BE2C (cell line): ENCODE measurements at regions not wholly inside any gene's neighbourhood (a gene's known extent, or its start where the extent isn't known, plus 50 kb on each side); places are given as distances from the start of the nearest gene placed in this dataset.

Experiments used
- DNase-seq: peaks from one replicate; pipeline ENCODE4 v3.0.0-alpha.2; 2020
- H3K27me3 ChIP-seq: fragments of 250-450 bp; sonication (Bioruptor Pico); 2 replicates; pipeline ENCODE4 v1.5.1; 2020; ENCODE audit warnings: mild to moderate bottlenecking
- H3K36me3 ChIP-seq: fragments of 250-450 bp; sonication (Bioruptor Pico); 2 replicates; pipeline ENCODE4 v1.5.1; 2020; ENCODE audit warnings: mild to moderate bottlenecking
- H3K4me1 ChIP-seq: fragments of 250-450 bp; sonication (Bioruptor Pico); 2 replicates; pipeline ENCODE4 v1.5.1; 2020
- H3K4me3 ChIP-seq: 2 replicates; pipeline ENCODE4 v1.5.1; 2011; ENCODE audit warnings: low read depth, low read length
- H3K9me3 ChIP-seq: fragments of 250-450 bp; sonication (Bioruptor Pico); 2 replicates; pipeline ENCODE4 v1.5.1; 2020
- TF ChIP-seq, protein P1 (sequence below): IDR thresholded peaks from 2 replicates; pipeline ENCODE4 v1.5.1; 2012; ENCODE audit warnings: mild to moderate bottlenecking, low read depth, low read length

DNA sequence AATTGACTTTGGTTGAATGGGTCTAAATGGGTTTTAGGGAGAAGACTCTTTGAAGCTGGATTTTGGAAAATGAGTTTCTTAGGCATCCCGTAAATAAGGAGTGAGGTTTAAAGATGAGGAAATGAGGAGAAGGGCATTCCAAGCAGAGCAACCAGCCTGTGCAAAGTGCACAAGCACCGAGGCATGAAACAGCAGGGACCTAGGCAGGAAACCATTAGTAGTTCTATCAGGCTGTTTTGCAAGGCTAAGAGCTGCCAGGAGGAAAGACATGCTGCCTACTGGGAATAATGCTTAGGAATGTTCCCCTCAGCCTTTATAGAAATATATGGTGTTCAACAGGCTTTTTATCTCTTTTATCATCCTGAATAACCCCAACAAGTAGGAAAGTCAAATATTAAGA lies 153.1 kb upstream of the FGGY start:
- TF ChIP-seq, protein P1, sequence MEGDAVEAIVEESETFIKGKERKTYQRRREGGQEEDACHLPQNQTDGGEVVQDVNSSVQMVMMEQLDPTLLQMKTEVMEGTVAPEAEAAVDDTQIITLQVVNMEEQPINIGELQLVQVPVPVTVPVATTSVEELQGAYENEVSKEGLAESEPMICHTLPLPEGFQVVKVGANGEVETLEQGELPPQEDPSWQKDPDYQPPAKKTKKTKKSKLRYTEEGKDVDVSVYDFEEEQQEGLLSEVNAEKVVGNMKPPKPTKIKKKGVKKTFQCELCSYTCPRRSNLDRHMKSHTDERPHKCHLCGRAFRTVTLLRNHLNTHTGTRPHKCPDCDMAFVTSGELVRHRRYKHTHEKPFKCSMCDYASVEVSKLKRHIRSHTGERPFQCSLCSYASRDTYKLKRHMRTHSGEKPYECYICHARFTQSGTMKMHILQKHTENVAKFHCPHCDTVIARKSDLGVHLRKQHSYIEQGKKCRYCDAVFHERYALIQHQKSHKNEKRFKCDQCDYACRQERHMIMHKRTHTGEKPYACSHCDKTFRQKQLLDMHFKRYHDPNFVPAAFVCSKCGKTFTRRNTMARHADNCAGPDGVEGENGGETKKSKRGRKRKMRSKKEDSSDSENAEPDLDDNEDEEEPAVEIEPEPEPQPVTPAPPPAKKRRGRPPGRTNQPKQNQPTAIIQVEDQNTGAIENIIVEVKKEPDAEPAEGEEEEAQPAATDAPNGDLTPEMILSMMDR = no peak
- Histone ChIP-seq H3K36me3 (no peaks in the 10 kb centered on the region), H3K27me3 (no peaks in the 10 kb centered on the region), H3K4me1 (no peaks in the 10 kb centered on the region), H3K4me3 (no peak overlapping the region), H3K9me3 (no peaks in the 10 kb centered on the region)
- no peak for DNase-seq

DNA sequence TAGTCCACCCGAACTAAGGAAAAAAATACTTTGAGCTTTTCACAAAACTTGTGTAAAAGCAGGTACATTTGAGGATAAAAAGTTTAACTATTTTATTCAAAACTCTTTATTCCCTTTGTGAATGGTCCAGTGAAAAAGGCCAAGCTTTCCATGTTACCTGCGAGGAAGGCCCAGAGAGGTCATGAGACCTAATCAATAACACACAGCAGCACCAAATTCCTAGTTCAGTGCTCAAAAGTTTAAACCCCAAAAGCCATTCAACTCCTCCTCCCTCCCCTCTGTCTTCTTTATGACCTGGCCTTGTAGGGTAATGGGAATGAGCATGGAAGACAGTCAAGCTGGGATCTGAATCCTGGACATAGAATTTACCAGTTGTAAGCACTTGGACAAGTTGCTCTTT lies 151.9 kb upstream of the FGGY start:
- TF ChIP-seq, protein P1 = no peak
- DNase-seq = no peak
- Histone ChIP-seq H3K27me3 (no peaks in the 10 kb centered on the region), H3K4me3 (no peak overlapping the region), H3K9me3 (no peaks in the 10 kb centered on the region), H3K4me1 (no peaks in the 10 kb centered on the region), H3K36me3 (no peaks in the 10 kb centered on the region)

- Histone ChIP-seq H3K27me3 (no peaks in the 10 kb centered on the region), H3K4me1 (no peaks in the 10 kb centered on the region; the same call in 1 of the 2 replicates), H3K4me3 (no peak overlapping the region), H3K9me3 (no peaks in the 10 kb centered on the region), H3K36me3 (no peaks in the 10 kb centered on the region)
- TF ChIP-seq, protein P1 = no peak
- DNase-seq = no peak
Measured at GRCh38 chr1:59146056-59146455, 150.8 kb upstream of the FGGY start.

GRCh38 chr1:59146651-59147358 lies 150.1 kb upstream of the FGGY start:
- no peak for DNase-seq
- Histone ChIP-seq H3K4me3 (no peak overlapping the region), H3K4me1 (no peaks in the 10 kb centered on the region; the same call in 1 of the 2 replicates), H3K36me3 (no peaks in the 10 kb centered on the region), H3K27me3 (no peaks in the 10 kb centered on the region), H3K9me3 (no peaks in the 10 kb centered on the region)
- TF ChIP-seq, protein P1 = no peak

- Histone ChIP-seq H3K4me1 (no peaks in the 10 kb centered on the region; the same call in 1 of the 2 replicates), H3K9me3 (no peaks in the 10 kb centered on the region), H3K36me3 (no peaks in the 10 kb centered on the region), H3K27me3 (no peaks in the 10 kb centered on the region), H3K4me3 (no peak overlapping the region)
- TF ChIP-seq, protein P1 = no peak
- DNase-seq = no peak
Measured at GRCh38 chr1:59149435-59149834, 147.5 kb upstream of the FGGY start.

DNA sequence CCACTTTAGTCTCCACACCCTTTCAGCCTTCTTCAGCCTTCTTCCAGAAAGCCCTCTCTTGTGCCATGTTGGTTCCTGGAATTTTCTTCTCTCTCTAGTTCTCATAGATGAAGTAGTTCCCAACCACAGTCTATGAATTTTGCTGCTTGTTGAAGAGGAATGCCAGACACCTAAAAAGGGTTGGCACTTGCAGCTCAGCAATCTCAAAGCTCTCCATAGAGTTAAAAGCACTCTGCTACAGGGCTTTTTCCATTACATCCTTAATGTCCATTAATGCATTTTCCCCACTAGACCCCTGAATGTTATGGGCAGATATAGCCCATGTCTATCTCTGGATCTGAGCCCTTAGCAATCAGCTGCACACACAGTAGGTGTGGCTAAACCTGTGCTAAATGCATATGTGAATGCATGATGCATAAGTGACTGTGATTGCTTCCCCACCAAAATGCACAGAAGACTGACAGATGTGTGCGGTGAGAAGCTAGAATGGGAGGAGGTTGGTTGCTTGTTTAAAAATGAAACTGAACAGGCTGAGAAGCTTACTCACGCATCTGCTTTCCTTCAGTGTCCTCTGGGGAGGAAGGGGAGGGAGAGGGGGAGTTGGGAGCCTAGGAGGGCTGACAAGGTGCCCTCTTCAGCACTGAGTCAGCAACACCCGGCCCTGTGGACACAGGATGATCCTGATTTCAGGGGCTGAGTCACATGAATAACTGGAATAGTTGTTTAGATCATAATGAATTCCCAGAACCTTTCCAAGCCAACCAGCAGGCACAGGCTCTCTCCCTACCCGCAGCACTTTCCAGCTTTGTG lies 146.1 kb upstream of the FGGY start:
- DNase-seq = peak; percentile 61
- no peaks in the 10 kb centered on the region for H3K9me3 ChIP-seq
- no peaks in the 10 kb centered on the region for H3K36me3 ChIP-seq
- TF ChIP-seq, protein P1 = no peak
- H3K4me1 ChIP-seq = no peaks in the 10 kb centered on the region; the same call in 1 of the 2 replicates
- no peaks in the 10 kb centered on the region for H3K27me3 ChIP-seq
- H3K4me3 ChIP-seq = peak overlapping the region; percentile 36
